GM23338 (cell line): ENCODE measurements at regions not wholly inside any gene's neighbourhood (a gene's known extent, or its start where the extent isn't known, plus 50 kb on each side); places are given as distances from the start of the nearest gene placed in this dataset.
A peak's percentile ranks its signal among the peaks of the same experiment; 100 is the strongest.

ENCODE experiments used
- ATAC-seq: fragments of 200-7000 bp; cut with Tn5 transposase; 3 replicates; pipeline ENCODE4 v1.9.1; 2020
- DNase-seq: peaks from one replicate; pipeline ENCODE4 v3.0.0-alpha.2; 2015; ENCODE audit warnings: low spot score
- H2AFZ ChIP-seq: fragments of 200-600 bp; sonication (generic); 2 replicates; pipeline ENCODE4 v1.8.0; 2016; ENCODE audit warnings: antibody characterized with exemption, mild to moderate bottlenecking, moderate library complexity
- H3F3A ChIP-seq: fragments of 200-600 bp; sonication (generic); replicated peaks from 2 replicates; pipeline ENCODE4 v1.8.0; 2017; ENCODE audit warnings: antibody characterized with exemption, mixed run types, low read depth
- H3K27ac ChIP-seq: fragments of 200-600 bp; sonication (generic); 2 replicates; pipeline ENCODE4 v1.6.1; 2016; ENCODE audit warnings: low read depth
- H3K27me3 ChIP-seq: fragments of 200-600 bp; sonication (generic); 2 replicates; pipeline ENCODE4 v1.8.0; 2016; ENCODE audit warnings: mild to moderate bottlenecking, mixed run types, moderate library complexity; ENCODE audit not compliant: insufficient read depth
- H3K36me3 ChIP-seq: fragments of 200-600 bp; sonication (generic); 2 replicates; pipeline ENCODE4 v1.8.0; 2016; ENCODE audit warnings: mild to moderate bottlenecking; ENCODE audit not compliant: insufficient read depth
- H3K4me1 ChIP-seq: fragments of 200-600 bp; sonication (generic); 2 replicates; pipeline ENCODE4 v1.8.0; 2016; ENCODE audit warnings: mild to moderate bottlenecking, moderate library complexity; ENCODE audit not compliant: insufficient read depth
- H3K4me2 ChIP-seq: fragments of 200-600 bp; sonication (generic); 2 replicates; pipeline ENCODE4 v1.7.1; 2017; ENCODE audit warnings: mixed run types
- H3K4me3 ChIP-seq: fragments of 200-600 bp; sonication (generic); 2 replicates; pipeline ENCODE4 v1.6.1; 2016; ENCODE audit warnings: mixed run types
- H3K79me2 ChIP-seq: fragments of 200-600 bp; sonication (generic); replicated peaks from 2 replicates; pipeline ENCODE4 v1.8.0; 2017; ENCODE audit warnings: mild to moderate bottlenecking; ENCODE audit not compliant: insufficient read depth
- H3K9me2 ChIP-seq: fragments of 200-600 bp; sonication (generic); 2 replicates; pipeline ENCODE4 v1.8.0; 2017; ENCODE audit not compliant: insufficient read depth
- H4K20me1 ChIP-seq: fragments of 200-600 bp; sonication (generic); replicated peaks from 2 replicates; pipeline ENCODE4 v1.8.0; 2017; ENCODE audit warnings: mild to moderate bottlenecking; ENCODE audit not compliant: insufficient read depth
- H3K27ac Mint-ChIP-seq: 2 replicates; pipeline ENCODE4 v1.8.0; 2020; ENCODE audit warnings: inconsistent platforms, mild to moderate bottlenecking, moderate library complexity, mixed read lengths
- H3K27me3 Mint-ChIP-seq: 3 replicates; pipeline ENCODE4 v1.8.0; 2022; ENCODE audit warnings: low read depth, mild to moderate bottlenecking, moderate library complexity, mixed read lengths, inconsistent platforms; ENCODE audit not compliant: insufficient read depth, poor library complexity
- H3K36me3 Mint-ChIP-seq: 3 replicates; pipeline ENCODE4 v1.8.0; 2021; ENCODE audit warnings: low read depth, mild to moderate bottlenecking, inconsistent platforms, moderate library complexity, mixed read lengths
- H3K4me1 Mint-ChIP-seq: 3 replicates; pipeline ENCODE4 v1.8.0; 2020; ENCODE audit warnings: mild to moderate bottlenecking, inconsistent platforms, mixed read lengths
- H3K4me3 Mint-ChIP-seq: 3 replicates; pipeline ENCODE4 v1.8.0; 2021; ENCODE audit warnings: moderate library complexity, mild to moderate bottlenecking, inconsistent platforms, mixed read lengths
- H3K9me3 Mint-ChIP-seq: 3 replicates; pipeline ENCODE4 v1.8.0; 2020; ENCODE audit warnings: moderate library complexity, mild to moderate bottlenecking, inconsistent platforms, mixed read lengths
- CTCF ChIP-seq, 2 experiments: fragments of 200-600 bp in 1 of 2; sonication (generic) in 1 of 2; conservative IDR thresholded peaks; 2 replicates each; pipeline versions ENCODE4 v1.5.1 to v1.6.1; 2016 to 2017; ENCODE audit warnings: antibody characterized with exemption in 2 of 2, low read depth in 2 of 2, mild to moderate bottlenecking in 2 of 2, moderate library complexity in 1 of 2
- JUNB ChIP-seq: IDR thresholded peaks from one replicate; pipeline ENCODE4 v1.6.1; 2016; ENCODE audit warnings: antibody characterized with exemption; ENCODE audit not compliant: unreplicated experiment
- POLR2AphosphoS5 ChIP-seq: IDR thresholded peaks from 2 replicates; pipeline ENCODE4 v1.6.1; 2016; ENCODE audit warnings: antibody characterized with exemption, low read depth
- STAT1 ChIP-seq: IDR thresholded peaks from one replicate; pipeline ENCODE4 v1.6.1; 2016; ENCODE audit warnings: antibody characterized with exemption; ENCODE audit not compliant: unreplicated experiment
- ZNF114 ChIP-seq: fragments of 250-450 bp; sonication (Bioruptor Pico); IDR thresholded peaks from 2 replicates; pipeline ENCODE4 v1.5.0; 2020; ENCODE audit warnings: mild to moderate bottlenecking, moderate library complexity
- ZNF331 ChIP-seq: fragments of 250-450 bp; sonication (Bioruptor Pico); IDR thresholded peaks from 2 replicates; pipeline ENCODE4 v1.5.0; 2020; ENCODE audit warnings: low read depth, mild to moderate bottlenecking, moderate library complexity
- ZNF462 ChIP-seq: fragments of 250-450 bp; sonication (Bioruptor Pico); IDR thresholded peaks from 2 replicates; pipeline ENCODE4 v1.5.0; 2020; ENCODE audit warnings: mild to moderate bottlenecking, moderate library complexity

GRCh38 chr6:761997-762396, 69.1 kb upstream of the EXOC2 start (continued):
- TF ChIP-seq ZNF462 (CRISPR knock-in tag) (no peak), CTCF (conservative IDR thresholded peaks at IDR 0.05; ENCODE audit: low read depth in 2 of 2) (no peak), POLR2AphosphoS5 (no peak), JUNB (no peak), ZNF114 (CRISPR knock-in tag) (no peak), STAT1 (no peak)

GRCh38 chr6:760982-761955, 68.3 kb upstream of the EXOC2 start:
- Mint-ChIP-seq H3K27ac (no peak overlapping the region), H3K9me3 (no peaks in the 10 kb centered on the region), H3K27me3 (peaks cover 4% of the 10 kb centered on the region), H3K4me1 (no peaks in the 10 kb centered on the region; the same call in 2 of the 3 replicates), H3K4me3 (no peak overlapping the region), H3K36me3 (no peaks in the 10 kb centered on the region)
- Histone ChIP-seq H3K4me3 (no peak overlapping the region), H3K4me1 (no peaks in the 10 kb centered on the region), H2AFZ (peak overlapping the region; percentile 59; the same call in 1 of the 2 replicates), H3K36me3 (no peaks in the 10 kb centered on the region), H3F3A (no peaks in the 10 kb centered on the region), H4K20me1 (no peaks in the 10 kb centered on the region), H3K4me2 (no peak overlapping the region), H3K9me2 (no peaks in the 10 kb centered on the region), H3K79me2 (no peaks in the 10 kb centered on the region), H3K27ac (no peak overlapping the region), H3K27me3 (no peaks in the 10 kb centered on the region)
- no peak; the same call in 1 of the 3 replicates for ATAC-seq
- DNase-seq = peak; percentile 21
- no peak for TF ChIP-seq ZNF331
